ENCODE measurements at regions not wholly inside any gene's neighbourhood (a gene's known extent, or its start where the extent isn't known, plus 50 kb on each side); places are given as distances from the start of the nearest gene placed in this dataset.

GRCh38 chr6:47165918-47166317, 123.8 kb upstream of the ADGRF1 start:
- no peak for TF ChIP-seq MYC (IDR thresholded peaks at IDR 0.05; ENCODE audit: low read depth, low read length)
- TF ChIP-seq MYC (CRISPR knock-in tag; IDR thresholded peaks at IDR 0.05; ENCODE audit: borderline replicate concordance, low read depth): no peak
- TF ChIP-seq, protein P1, sequence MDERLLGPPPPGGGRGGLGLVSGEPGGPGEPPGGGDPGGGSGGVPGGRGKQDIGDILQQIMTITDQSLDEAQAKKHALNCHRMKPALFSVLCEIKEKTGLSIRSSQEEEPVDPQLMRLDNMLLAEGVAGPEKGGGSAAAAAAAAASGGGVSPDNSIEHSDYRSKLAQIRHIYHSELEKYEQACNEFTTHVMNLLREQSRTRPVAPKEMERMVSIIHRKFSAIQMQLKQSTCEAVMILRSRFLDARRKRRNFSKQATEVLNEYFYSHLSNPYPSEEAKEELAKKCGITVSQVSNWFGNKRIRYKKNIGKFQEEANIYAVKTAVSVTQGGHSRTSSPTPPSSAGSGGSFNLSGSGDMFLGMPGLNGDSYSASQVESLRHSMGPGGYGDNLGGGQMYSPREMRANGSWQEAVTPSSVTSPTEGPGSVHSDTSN (CRISPR knock-in tag; IDR thresholded peaks at IDR 0.05; ENCODE audit: low read depth): no peak
- TF ChIP-seq, protein P1 (tag; conservative IDR thresholded peaks at IDR 0.05; ENCODE audit: low read depth): no peak
- no peak for TF ChIP-seq POLR2AphosphoS5 (IDR thresholded peaks at IDR 0.05; ENCODE audit: control insufficient read depth, insufficient read depth, low read depth, low read length)
- TF ChIP-seq, protein P2, sequence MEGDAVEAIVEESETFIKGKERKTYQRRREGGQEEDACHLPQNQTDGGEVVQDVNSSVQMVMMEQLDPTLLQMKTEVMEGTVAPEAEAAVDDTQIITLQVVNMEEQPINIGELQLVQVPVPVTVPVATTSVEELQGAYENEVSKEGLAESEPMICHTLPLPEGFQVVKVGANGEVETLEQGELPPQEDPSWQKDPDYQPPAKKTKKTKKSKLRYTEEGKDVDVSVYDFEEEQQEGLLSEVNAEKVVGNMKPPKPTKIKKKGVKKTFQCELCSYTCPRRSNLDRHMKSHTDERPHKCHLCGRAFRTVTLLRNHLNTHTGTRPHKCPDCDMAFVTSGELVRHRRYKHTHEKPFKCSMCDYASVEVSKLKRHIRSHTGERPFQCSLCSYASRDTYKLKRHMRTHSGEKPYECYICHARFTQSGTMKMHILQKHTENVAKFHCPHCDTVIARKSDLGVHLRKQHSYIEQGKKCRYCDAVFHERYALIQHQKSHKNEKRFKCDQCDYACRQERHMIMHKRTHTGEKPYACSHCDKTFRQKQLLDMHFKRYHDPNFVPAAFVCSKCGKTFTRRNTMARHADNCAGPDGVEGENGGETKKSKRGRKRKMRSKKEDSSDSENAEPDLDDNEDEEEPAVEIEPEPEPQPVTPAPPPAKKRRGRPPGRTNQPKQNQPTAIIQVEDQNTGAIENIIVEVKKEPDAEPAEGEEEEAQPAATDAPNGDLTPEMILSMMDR (IDR thresholded peaks at IDR 0.05 in 2 of 3, conservative IDR thresholded peaks at IDR 0.05 in 1 of 3; ENCODE audit: insufficient read depth in 2 of 3, low read depth in 1 of 3, low read length in 3 of 3): no peak
- no peak for TF ChIP-seq ZNF121 (CRISPR knock-in tag; conservative IDR thresholded peaks at IDR 0.05)
- TF ChIP-seq ZNF140 (CRISPR knock-in tag; IDR thresholded peaks at IDR 0.05): no peak
- no peak for TF ChIP-seq SP1 (CRISPR knock-in tag; IDR thresholded peaks at IDR 0.05)
- TF ChIP-seq ZNF57 (CRISPR knock-in tag; IDR thresholded peaks at IDR 0.05): no peak
- no peak for TF ChIP-seq PHF8 (IDR thresholded peaks at IDR 0.05; ENCODE audit: borderline replicate concordance, low read length)
- no peak for TF ChIP-seq EZH2 (IDR thresholded peaks at IDR 0.05; ENCODE audit: borderline replicate concordance, low read depth, low read length)
- TF ChIP-seq NUFIP1 (IDR thresholded peaks at IDR 0.05; ENCODE audit: partially characterized antibody): no peak
- TF ChIP-seq, protein P3, sequence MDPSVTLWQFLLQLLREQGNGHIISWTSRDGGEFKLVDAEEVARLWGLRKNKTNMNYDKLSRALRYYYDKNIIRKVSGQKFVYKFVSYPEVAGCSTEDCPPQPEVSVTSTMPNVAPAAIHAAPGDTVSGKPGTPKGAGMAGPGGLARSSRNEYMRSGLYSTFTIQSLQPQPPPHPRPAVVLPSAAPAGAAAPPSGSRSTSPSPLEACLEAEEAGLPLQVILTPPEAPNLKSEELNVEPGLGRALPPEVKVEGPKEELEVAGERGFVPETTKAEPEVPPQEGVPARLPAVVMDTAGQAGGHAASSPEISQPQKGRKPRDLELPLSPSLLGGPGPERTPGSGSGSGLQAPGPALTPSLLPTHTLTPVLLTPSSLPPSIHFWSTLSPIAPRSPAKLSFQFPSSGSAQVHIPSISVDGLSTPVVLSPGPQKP (CRISPR knock-in tag; IDR thresholded peaks at IDR 0.05): no peak
